H1 (cell line): ENCODE measurements at regions not wholly inside any gene's neighbourhood (a gene's known extent, or its start where the extent isn't known, plus 50 kb on each side); places are given as distances from the start of the nearest gene placed in this dataset.

Source experiments
- CTCF ChIA-PET: fragments of 300-600 bp; sonication (Branson Sonifier 250); formaldehyde crosslinking; loops from one replicate; lab custom pipeline; 2021; ENCODE audit not compliant: partially characterized antibody; lab: Charles Lee
- POLR2A ChIA-PET: fragments of 300-600 bp; sonication (Branson Sonifier 250); formaldehyde crosslinking; loops from one replicate; lab custom pipeline; 2021; ENCODE audit warnings: inconsistent platforms; ENCODE audit not compliant: partially characterized antibody; lab: Charles Lee
- DNase-seq, 2 experiments: peaks; one replicate each; pipeline versions ENCODE4 v3.0.0 to v3.0.0-alpha.2; 2010 to 2022; ENCODE audit warnings: low spot score in 2 of 2, low read depth in 1 of 2, mixed read lengths in 1 of 2
- FAIRE-seq: peaks from 2 replicates; lab custom pipeline; 2011; peaks lifted over from hg19 to GRCh38; lab: Jason Lieb, UNC
- H2AFZ ChIP-seq: 2 replicates; pipeline ENCODE4 v1.8.1; 2012; ENCODE audit warnings: low read length, inconsistent platforms
- H2AK5ac ChIP-seq: 2 replicates; pipeline ENCODE4 v1.6.1; 2013; ENCODE audit warnings: low read depth, low read length
- H2BK120ac ChIP-seq: replicated peaks from 2 replicates; pipeline ENCODE3; 2013; ENCODE audit warnings: low read depth, low read length, inconsistent platforms
- H2BK12ac ChIP-seq: 2 replicates; pipeline ENCODE4 v1.6.1; 2013; ENCODE audit warnings: low read depth, low read length
- H2BK15ac ChIP-seq: 2 replicates; pipeline ENCODE4 v1.6.1; 2013; ENCODE audit warnings: low read length
- H2BK20ac ChIP-seq: 2 replicates; pipeline ENCODE4 v1.6.1; 2013; ENCODE audit warnings: low read length
- H2BK5ac ChIP-seq: 2 replicates; pipeline ENCODE4 v1.6.1; 2013; ENCODE audit warnings: low read depth, low read length
- H3K14ac ChIP-seq: 2 replicates; pipeline ENCODE4 v1.6.1; 2013; ENCODE audit warnings: inconsistent platforms; ENCODE audit not compliant: insufficient read length
- H3K18ac ChIP-seq: 2 replicates; pipeline ENCODE4 v1.6.1; 2013; ENCODE audit warnings: low read length; ENCODE audit errors: extremely low read depth
- H3K23ac ChIP-seq: 2 replicates; pipeline ENCODE4 v1.6.1; 2013; ENCODE audit warnings: inconsistent platforms; ENCODE audit not compliant: insufficient read length
- H3K23me2 ChIP-seq: 2 replicates; pipeline ENCODE4 v1.6.1; 2013; ENCODE audit warnings: low read depth, low read length
- H3K27ac ChIP-seq: 2 replicates; pipeline ENCODE4 v1.6.1; 2011; ENCODE audit warnings: low read depth, low read length, inconsistent platforms
- H3K27me3 ChIP-seq, 4 experiments: replicated peaks in 1 of 4; 1 replicate in 1 of 4; 2 replicates in 3 of 4; pipeline versions ENCODE4 v1.6.1 to v1.8.1; 2011 to 2013; ENCODE audit warnings: low read length in 3 of 4, mild to moderate bottlenecking in 3 of 4, inconsistent platforms in 2 of 4, mixed read lengths in 2 of 4, moderate library complexity in 1 of 4; ENCODE audit not compliant: control insufficient read depth in 3 of 4, insufficient read depth in 3 of 4; ENCODE audit errors: extremely low read depth in 1 of 4
- H3K36me3 ChIP-seq, 4 experiments: 2 replicates each; pipeline versions ENCODE4 v1.6.1 to v1.8.1; 2011 to 2013; ENCODE audit warnings: mild to moderate bottlenecking in 4 of 4, low read length in 3 of 4, moderate library complexity in 2 of 4, control low read depth in 1 of 4, inconsistent platforms in 1 of 4; ENCODE audit not compliant: insufficient read depth in 4 of 4, control insufficient read depth in 2 of 4
- H3K4ac ChIP-seq: replicated peaks from 2 replicates; pipeline ENCODE3; 2013; ENCODE audit warnings: low read length, low read depth, mixed read lengths, inconsistent platforms; ENCODE audit not compliant: insufficient read length
- H3K4me1 ChIP-seq, 4 experiments: replicated peaks in 1 of 4; 1 replicate in 1 of 4; 2 replicates in 3 of 4; pipeline versions ENCODE4 v1.6.1 to v1.8.1; 2011 to 2013; ENCODE audit warnings: low read length in 3 of 4, inconsistent platforms in 2 of 4, mixed read lengths in 1 of 4; ENCODE audit not compliant: insufficient read depth in 4 of 4, control insufficient read depth in 3 of 4
- H3K4me2 ChIP-seq, 2 experiments: 2 replicates each; pipeline versions ENCODE4 v1.6.1 to v1.8.1; 2011 to 2013; ENCODE audit warnings: low read depth in 2 of 2, low read length in 2 of 2, control low read depth in 1 of 2, inconsistent platforms in 1 of 2, mild to moderate bottlenecking in 1 of 2; ENCODE audit not compliant: insufficient read depth in 1 of 2
- H3K4me3 ChIP-seq, 4 experiments: fragments of 200-600, 300-600 bp in 1 of 4; sonication (generic), shearing (Covaris generic), sonication (Bioruptor Twin) in 1 of 4; 2 replicates each; pipeline versions ENCODE4 v1.5.1 to v1.8.1; 2011 to 2016; ENCODE audit warnings: low read length in 4 of 4, low read depth in 3 of 4, control low read depth in 2 of 4, inconsistent platforms in 2 of 4, mild to moderate bottlenecking in 2 of 4, mixed read lengths in 1 of 4, moderate library complexity in 1 of 4; ENCODE audit not compliant: insufficient read depth in 2 of 4; ENCODE audit errors: extremely low read depth in 1 of 4
- H3K56ac ChIP-seq: replicated peaks from 2 replicates; pipeline ENCODE3; 2013; ENCODE audit warnings: low read depth, mild to moderate bottlenecking, mixed read lengths, low read length, inconsistent platforms; ENCODE audit not compliant: insufficient read length
- H3K79me1 ChIP-seq: 2 replicates; pipeline ENCODE4 v1.6.1; 2013; ENCODE audit warnings: low read depth, low read length, control low read depth
- H3K79me2 ChIP-seq, 2 experiments: 2 replicates each; pipeline versions ENCODE4 v1.6.1 to v1.8.1; 2012 to 2013; ENCODE audit warnings: low read length in 2 of 2, mild to moderate bottlenecking in 2 of 2, inconsistent platforms in 1 of 2; ENCODE audit not compliant: insufficient read depth in 2 of 2, control insufficient read depth in 1 of 2
- H3K9ac ChIP-seq, 4 experiments: replicated peaks in 1 of 4; 1 replicate in 1 of 4; 2 replicates in 3 of 4; pipeline versions ENCODE4 v1.6.1 to v1.8.1; 2011 to 2013; ENCODE audit warnings: low read depth in 3 of 4, low read length in 3 of 4, control low read depth in 2 of 4, mild to moderate bottlenecking in 2 of 4, moderate library complexity in 2 of 4, inconsistent platforms in 1 of 4; ENCODE audit errors: extremely low read depth in 1 of 4
- H3K9me3 ChIP-seq, 2 experiments: 2 replicates each; pipeline versions ENCODE4 v1.6.1 to v1.8.1; 2012 to 2013; ENCODE audit warnings: mild to moderate bottlenecking in 2 of 2, moderate library complexity in 2 of 2, control low read depth in 1 of 2, inconsistent platforms in 1 of 2, low read depth in 1 of 2, low read length in 1 of 2, mixed read lengths in 1 of 2; ENCODE audit not compliant: insufficient read depth in 2 of 2
- H4K20me1 ChIP-seq, 2 experiments: replicated peaks in 1 of 2; 2 replicates each; pipeline versions ENCODE3 to v1.8.1; 2011 to 2013; ENCODE audit warnings: inconsistent platforms in 2 of 2, low read length in 2 of 2, mild to moderate bottlenecking in 1 of 2; ENCODE audit not compliant: insufficient read depth in 2 of 2, control insufficient read depth in 1 of 2
- H4K5ac ChIP-seq: 2 replicates; pipeline ENCODE4 v1.6.1; 2013; ENCODE audit warnings: low read length, low read depth, mixed read lengths, inconsistent platforms; ENCODE audit not compliant: insufficient read length
- H4K8ac ChIP-seq: 2 replicates; pipeline ENCODE4 v1.8.0; 2013; ENCODE audit warnings: mild to moderate bottlenecking, moderate library complexity, low read length, inconsistent platforms; ENCODE audit not compliant: insufficient read depth; ENCODE audit errors: extremely low read depth
- H4K91ac ChIP-seq: replicated peaks from 2 replicates; pipeline ENCODE3; 2013; ENCODE audit warnings: low read length, mixed read lengths, inconsistent platforms; ENCODE audit not compliant: insufficient read length
- NRF1 ChIP-seq: IDR thresholded peaks from 2 replicates; pipeline ENCODE4 v1.6.1; 2011; ENCODE audit warnings: mild to moderate bottlenecking, low read depth, low read length, improper control_type of control experiment
- SP2 ChIP-seq: IDR thresholded peaks from 2 replicates; pipeline ENCODE4 v1.6.1; 2012; ENCODE audit warnings: mild to moderate bottlenecking, low read length, inconsistent platforms
- SUZ12 ChIP-seq: fragments of 200-600 bp; sonication (generic); IDR thresholded peaks from 2 replicates; pipeline ENCODE4 v1.6.1; 2012; ENCODE audit warnings: mild to moderate bottlenecking, inconsistent platforms, low read length, moderate library complexity, mixed read lengths
- TCF12 ChIP-seq: IDR thresholded peaks from 2 replicates; pipeline ENCODE4 v1.6.1; 2011; ENCODE audit warnings: low read depth, mild to moderate bottlenecking, low read length
- WGBS, 2 experiments: shearing (Covaris generic) in 1 of 2; methylation state at CpG; one replicate each; pipeline versions ENCODE4 v1.1.6 to v1.1.7; 2013 to 2015; ENCODE audit warnings: low lambda C conversion rate in 2 of 2, mixed read lengths in 2 of 2, inconsistent platforms in 1 of 2, low coverage in 1 of 2, missing lambda C conversion rate in 1 of 2; ENCODE audit not compliant: insufficient replicate concordance in 2 of 2, insufficient coverage in 1 of 2, insufficient read length in 1 of 2; ENCODE audit errors: extremely low coverage in 1 of 2, missing lambda C conversion rate in 1 of 2; 5-methylcytosine and 5-hydroxymethylcytosine counted together

GRCh38 chr4:132660181-132660580 is 488.9 kb upstream of the PCDH10 start:
- Histone ChIP-seq H2BK120ac (no peak overlapping the region), H4K8ac (no peak overlapping the region), H4K5ac (no peak overlapping the region), H2BK12ac (no peak overlapping the region), H4K91ac (no peak overlapping the region), H3K4me2 (no peak overlapping the region), H3K4me3 (no peak overlapping the region), H3K9me3 (peaks cover 0 to 4% of the 10 kb centered on the region in 2 experiments; a peak in 2 of 4 replicates), H3K4me1 (0 out of 7 replicates have a peak, but pooled peaks cover 0 to 2% (median 0%) of the 10 kb centered on the region in 4 experiments), H3K9ac (no peak overlapping the region), H3K27ac (no peak overlapping the region), H3K79me1 (no peaks in the 10 kb centered on the region), H2BK15ac (no peak overlapping the region), H2AK5ac (no peak overlapping the region), H3K18ac (no peak overlapping the region), H3K4ac (no peak overlapping the region), H3K23ac (no peak overlapping the region), H2BK5ac (no peak overlapping the region), H3K14ac (no peak overlapping the region), H2AFZ (no peak overlapping the region), H3K79me2 (no peaks in the 10 kb centered on the region), H4K20me1 (no peaks in the 10 kb centered on the region), H2BK20ac (no peak overlapping the region), H3K36me3 (no peaks in the 10 kb centered on the region), H3K23me2 (no peaks in the 10 kb centered on the region), H3K27me3 (no peaks in the 10 kb centered on the region), H3K56ac (no peak overlapping the region)
- TF ChIP-seq NRF1 (no peak), SUZ12 (no peak), SP2 (no peak), TCF12 (no peak)
- FAIRE-seq (no peak), DNase-seq (no peak)
- ChIA-PET CTCF (no interaction called here), POLR2A (no interaction called here)
- WGBS, 2 experiments, result 90% methylated on average over 1 of the region's 1 CpG; no CpG with 5 or more reads in 1 of the 2 experiments
